Duodenal mucosa (tissue), 2 donors: ENCODE measurements at regions not wholly inside any gene's neighbourhood (a gene's known extent, or its start where the extent isn't known, plus 50 kb on each side); places are given as distances from the start of the nearest gene placed in this dataset.

Source experiments
- H3K27ac ChIP-seq: one replicate; pipeline ENCODE4 v1.7.0; 2013; ENCODE audit warnings: low read depth, low read length
- H3K27me3 ChIP-seq, 2 donors: one replicate each; pipeline ENCODE4 v1.7.0; 2013; ENCODE audit warnings: low read length in 2 of 2, control low read depth in 1 of 2; ENCODE audit not compliant: insufficient read depth in 2 of 2, control insufficient read depth in 1 of 2
- H3K36me3 ChIP-seq, 2 donors: one replicate each; pipeline ENCODE4 v1.7.0; 2013; ENCODE audit warnings: low read length in 2 of 2, control low read depth in 1 of 2; ENCODE audit not compliant: insufficient read depth in 2 of 2, control insufficient read depth in 1 of 2
- H3K4me1 ChIP-seq, 2 donors: one replicate each; pipeline ENCODE4 v1.7.0; 2013; ENCODE audit warnings: low read length in 2 of 2, control low read depth in 1 of 2; ENCODE audit not compliant: insufficient read depth in 2 of 2, control insufficient read depth in 1 of 2
- H3K4me3 ChIP-seq, 2 donors: one replicate each; pipeline ENCODE4 v1.7.0; 2013; ENCODE audit warnings: low read length in 2 of 2, low read depth in 1 of 2
- H3K9ac ChIP-seq, 2 donors: one replicate each; pipeline ENCODE4 v1.7.0; 2013; ENCODE audit warnings: low read length in 2 of 2, low read depth in 1 of 2
- H3K9me3 ChIP-seq, 2 donors: one replicate each; pipeline ENCODE4 v1.7.0; 2013; ENCODE audit warnings: low read length in 2 of 2, control low read depth in 1 of 2; ENCODE audit not compliant: control insufficient read depth in 1 of 2

- H3K9me3 ChIP-seq = no peaks in the 10 kb centered on the region
- H3K27me3 ChIP-seq = no peaks in the 10 kb centered on the region
- H3K9ac ChIP-seq = no peak overlapping the region
- H3K4me3 ChIP-seq = no peak overlapping the region
- H3K36me3 ChIP-seq = no peaks in the 10 kb centered on the region
- H3K4me1 ChIP-seq = peaks cover 10 to 18% of the 10 kb centered on the region in 2 donors
- no peak overlapping the region for H3K27ac ChIP-seq
These were observed 130.2 kb downstream of the INHBB start for GRCh38 chr2:120476141-120476540.

- Histone ChIP-seq H3K4me1 (peaks cover 10 to 18% of the 10 kb centered on the region in 2 donors), H3K27me3 (no peaks in the 10 kb centered on the region)
These were observed 131.3 kb downstream of the INHBB start for GRCh38 chr2:120477198-120477597.

DNA sequence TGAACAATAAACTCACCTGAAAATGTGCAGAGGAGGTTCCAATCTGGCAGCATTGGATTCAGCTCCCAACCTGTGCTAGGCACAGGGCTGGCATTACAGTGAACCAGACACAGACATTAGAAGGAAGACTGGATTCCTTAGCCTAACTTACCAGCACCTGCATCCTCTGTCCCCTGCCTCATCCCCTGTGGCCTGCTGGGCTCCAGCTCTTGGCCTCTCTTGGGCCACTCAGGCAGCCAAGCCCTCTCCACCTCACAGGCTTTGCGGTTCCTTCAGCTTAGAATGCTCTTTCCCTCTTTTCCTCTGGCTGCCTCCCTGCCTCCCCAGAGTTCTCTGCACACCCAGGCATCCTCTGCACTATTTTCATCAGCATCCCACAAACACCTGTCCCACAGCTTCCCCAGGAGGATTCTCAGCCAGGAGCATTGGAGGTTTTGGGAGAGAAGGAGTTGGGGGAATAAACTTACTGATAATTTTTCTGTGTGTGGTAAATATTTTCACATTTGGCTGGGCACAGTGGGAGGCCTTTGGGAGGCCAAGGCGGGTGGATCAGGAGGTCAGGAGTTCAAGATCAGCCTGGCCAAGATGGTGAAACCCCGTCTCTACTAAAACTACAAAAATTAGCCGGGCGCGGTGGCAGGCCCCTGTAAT is 132.0 kb downstream of the INHBB start:
- H3K4me3 ChIP-seq = no peak overlapping the region
- H3K27ac ChIP-seq = no peak overlapping the region
- no peaks in the 10 kb centered on the region for H3K9me3 ChIP-seq
- no peaks in the 10 kb centered on the region for H3K36me3 ChIP-seq
- peaks cover 10 to 13% of the 10 kb centered on the region in 2 donors for H3K4me1 ChIP-seq
- no peaks in the 10 kb centered on the region for H3K27me3 ChIP-seq
- no peak overlapping the region for H3K9ac ChIP-seq

More at GRCh38 chr2:120477198-120477597, 131.3 kb downstream of the INHBB start:
- Histone ChIP-seq H3K27ac (no peak overlapping the region), H3K9ac (no peak overlapping the region), H3K36me3 (no peaks in the 10 kb centered on the region), H3K9me3 (no peaks in the 10 kb centered on the region), H3K4me3 (no peak overlapping the region)

DNA sequence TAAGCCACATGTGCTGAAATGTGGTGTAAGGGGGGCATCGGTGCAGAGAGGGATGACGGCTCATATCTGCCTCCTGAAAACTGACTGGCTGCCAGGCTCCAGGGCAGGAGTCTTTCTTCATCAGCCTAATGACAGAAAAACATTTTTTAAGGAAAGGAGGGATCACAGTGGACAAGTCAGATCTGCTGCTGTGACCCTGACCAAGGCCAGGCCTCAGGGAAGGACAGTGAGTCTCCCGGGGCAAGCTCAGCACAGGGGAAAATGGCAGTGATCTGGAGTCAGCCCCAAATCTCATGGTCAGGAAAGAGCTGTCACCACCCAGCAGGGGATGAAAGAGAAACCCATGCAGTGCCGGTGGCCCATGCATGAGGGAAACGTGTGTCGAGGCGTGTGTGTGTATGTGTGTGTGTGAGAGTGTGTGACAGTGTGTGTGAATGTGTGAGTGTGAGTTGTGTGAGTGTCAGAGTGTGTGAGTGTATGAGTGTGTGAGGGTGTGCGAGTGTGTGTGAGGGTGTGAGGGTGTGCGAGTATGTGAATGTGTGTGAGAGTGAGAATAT is 134.5 kb downstream of the INHBB start:
- no peak overlapping the region for H3K4me3 ChIP-seq
- no peak overlapping the region for H3K27ac ChIP-seq
- no peaks in the 10 kb centered on the region for H3K9me3 ChIP-seq
- no peaks in the 10 kb centered on the region for H3K36me3 ChIP-seq
- no peak overlapping the region for H3K9ac ChIP-seq
- no peaks in the 10 kb centered on the region for H3K27me3 ChIP-seq
- H3K4me1 ChIP-seq = no peaks in the 10 kb centered on the region

DNA sequence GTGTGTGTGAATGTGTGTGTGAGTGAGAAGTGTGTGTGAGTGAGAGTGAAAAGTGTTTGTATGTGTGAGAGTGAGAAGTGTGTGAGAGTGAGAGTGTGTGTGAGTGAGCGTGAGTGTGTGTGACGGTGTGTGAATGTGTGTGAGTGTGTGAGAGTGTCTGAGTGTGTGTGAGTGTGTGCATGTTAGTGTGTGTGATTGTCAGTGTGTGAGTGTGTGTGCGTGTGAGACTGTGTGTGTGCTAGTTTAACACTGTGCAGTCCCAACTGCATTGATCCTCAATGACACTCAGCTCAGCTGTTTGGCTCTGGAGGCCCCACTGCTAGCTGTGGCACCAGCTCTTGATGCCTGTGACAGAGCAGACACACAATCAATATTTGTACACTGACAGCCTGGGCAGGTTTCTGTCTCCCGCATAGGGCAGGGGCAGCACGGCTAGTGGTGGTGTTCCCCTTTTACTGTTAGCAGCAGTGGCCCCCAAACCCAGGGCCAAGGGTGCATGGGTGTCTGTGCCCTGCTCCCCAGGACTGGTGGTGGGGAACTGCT is 135.0 kb downstream of the INHBB start:
- Histone ChIP-seq H3K27ac (no peak overlapping the region), H3K4me1 (no peaks in the 10 kb centered on the region), H3K9ac (no peak overlapping the region), H3K36me3 (no peaks in the 10 kb centered on the region), H3K9me3 (no peaks in the 10 kb centered on the region), H3K4me3 (no peak overlapping the region), H3K27me3 (no peaks in the 10 kb centered on the region)

- no peaks in the 10 kb centered on the region for H3K4me1 ChIP-seq
- H3K9me3 ChIP-seq = no peaks in the 10 kb centered on the region
- H3K36me3 ChIP-seq = no peaks in the 10 kb centered on the region
- H3K9ac ChIP-seq = no peak overlapping the region
- H3K27me3 ChIP-seq = no peaks in the 10 kb centered on the region
- no peak overlapping the region for H3K4me3 ChIP-seq
- H3K27ac ChIP-seq = no peak overlapping the region
These were observed 135.7 kb downstream of the INHBB start for GRCh38 chr2:120481446-120482194.

GRCh38 chr2:120482334-120482733 is 136.4 kb downstream of the INHBB start:
- Histone ChIP-seq H3K36me3 (no peaks in the 10 kb centered on the region), H3K27ac (no peak overlapping the region), H3K4me3 (no peak overlapping the region), H3K9ac (no peak overlapping the region), H3K27me3 (no peaks in the 10 kb centered on the region), H3K9me3 (no peaks in the 10 kb centered on the region), H3K4me1 (no peaks in the 10 kb centered on the region)

DNA sequence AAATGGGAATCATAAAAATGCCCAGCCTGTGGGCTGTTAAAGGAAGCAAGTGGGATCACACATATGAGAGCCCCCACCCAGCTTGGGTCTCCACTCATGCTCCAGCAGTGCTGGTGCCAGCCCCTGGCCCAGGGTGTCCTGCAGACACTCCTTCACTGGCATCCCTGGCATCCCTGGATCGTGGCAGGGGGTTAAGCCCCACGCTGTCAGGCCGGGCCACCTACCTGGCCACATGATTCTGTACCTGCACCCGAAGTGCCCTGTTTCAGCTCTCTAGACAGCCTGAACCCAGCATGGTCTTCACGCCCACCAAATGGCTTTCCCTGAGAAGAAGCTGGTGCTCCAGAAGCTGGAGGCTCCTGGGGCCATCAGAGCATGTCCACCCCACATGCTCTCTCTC is 137.4 kb downstream of the INHBB start:
- no peaks in the 10 kb centered on the region for H3K9me3 ChIP-seq
- H3K27ac ChIP-seq = no peak overlapping the region
- H3K4me1 ChIP-seq = no peaks in the 10 kb centered on the region
- no peaks in the 10 kb centered on the region for H3K27me3 ChIP-seq
- no peaks in the 10 kb centered on the region for H3K36me3 ChIP-seq
- no peak overlapping the region for H3K9ac ChIP-seq
- H3K4me3 ChIP-seq = no peak overlapping the region

DNA sequence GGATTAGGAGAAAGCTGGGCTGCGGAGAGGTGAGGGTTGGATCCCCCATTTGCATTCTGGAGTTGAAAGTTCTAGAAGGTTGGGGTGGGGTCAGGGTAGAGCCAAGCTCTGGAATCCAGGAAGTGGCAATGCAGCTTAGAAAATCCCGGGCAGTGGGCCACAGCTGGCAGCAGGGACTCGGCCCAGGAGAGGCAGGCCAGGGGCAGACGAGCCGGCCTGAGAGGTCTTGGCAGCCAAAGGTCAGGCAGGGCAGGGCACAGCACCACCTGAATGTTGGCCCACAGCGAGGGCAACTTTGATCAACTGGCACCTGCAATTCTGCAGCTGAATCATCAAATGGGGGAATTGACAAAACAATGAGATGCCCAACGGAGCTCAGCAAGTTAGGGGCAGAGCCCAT is 139.2 kb downstream of the INHBB start:
- Histone ChIP-seq H3K4me3 (no peak overlapping the region), H3K9ac (no peak overlapping the region), H3K4me1 (no peaks in the 10 kb centered on the region), H3K9me3 (no peaks in the 10 kb centered on the region), H3K27me3 (no peaks in the 10 kb centered on the region), H3K27ac (no peak overlapping the region), H3K36me3 (no peaks in the 10 kb centered on the region)

GRCh38 chr2:120486441-120486840 is 140.5 kb downstream of the INHBB start:
- no peak overlapping the region for H3K9ac ChIP-seq
- no peaks in the 10 kb centered on the region for H3K36me3 ChIP-seq
- no peak overlapping the region for H3K4me3 ChIP-seq
- H3K4me1 ChIP-seq = no peaks in the 10 kb centered on the region
- no peak overlapping the region for H3K27ac ChIP-seq
- H3K27me3 ChIP-seq = no peaks in the 10 kb centered on the region
- no peaks in the 10 kb centered on the region for H3K9me3 ChIP-seq
